Heart right ventricle (tissue), 16 donors: ENCODE measurements at regions not wholly inside any gene's neighbourhood (a gene's known extent, or its start where the extent isn't known, plus 50 kb on each side); places are given as distances from the start of the nearest gene placed in this dataset.
A peak's percentile ranks its signal among the peaks of the same experiment; 100 is the strongest.

ENCODE experiments used
- ATAC-seq, 8 donors: fragments of 200-7000 bp; cut with Tn5 transposase; one replicate each; pipeline ENCODE4 v1.9.1; 2020; ENCODE audit warnings: mild to moderate bottlenecking in 8 of 8, moderate library complexity in 8 of 8, moderate number of reproducible peaks in 1 of 8
- DNase-seq, 2 donors: peaks; one replicate each; pipeline ENCODE4 v3.0.0-alpha.2; 2020
- H3K27ac ChIP-seq, 10 donors: fragments of 200-600 bp; sonication (generic) in 2 of 10; one replicate each; pipeline versions ENCODE4 v1.5.0 to v1.8.0; 2020 to 2022; ENCODE audit warnings: mild to moderate bottlenecking in 3 of 10
- H3K27me3 ChIP-seq, 7 donors: fragments of 200-600 bp; one replicate each; pipeline ENCODE4 v1.8.0; 2021 to 2022; ENCODE audit warnings: mild to moderate bottlenecking in 2 of 7
- H3K36me3 ChIP-seq, 9 donors: fragments of 200-600 bp; sonication (generic) in 1 of 9; one replicate each; pipeline versions ENCODE4 v1.5.0 to v1.8.0; 2020 to 2022; ENCODE audit warnings: mild to moderate bottlenecking in 2 of 9
- H3K4me1 ChIP-seq, 9 donors: fragments of 200-600 bp; sonication (generic) in 1 of 9; one replicate each; pipeline versions ENCODE4 v1.5.0 to v1.8.0; 2020 to 2022; ENCODE audit warnings: mild to moderate bottlenecking in 4 of 9
- H3K4me3 ChIP-seq, 10 donors: fragments of 200-600 bp; sonication (generic) in 2 of 10; one replicate each; pipeline versions ENCODE4 v1.5.0 to v1.8.0; 2020 to 2022; ENCODE audit warnings: mild to moderate bottlenecking in 7 of 10, moderate library complexity in 2 of 10
- H3K9me3 ChIP-seq, 11 donors: fragments of 200-600 bp in 10 of 11; sonication (generic) in 2 of 11; one replicate each; pipeline versions ENCODE4 v1.5.0 to v1.8.0; 2013 to 2022; ENCODE audit warnings: mild to moderate bottlenecking in 2 of 11, control low read depth in 1 of 11, moderate library complexity in 1 of 11
- CTCF ChIP-seq, 9 donors: fragments of 200-600 bp; sonication (generic) in 2 of 9; IDR thresholded peaks; one replicate each; pipeline versions ENCODE4 v1.5.0 to v1.8.0; 2021 to 2022; ENCODE audit warnings: antibody characterized with exemption in 9 of 9, mild to moderate bottlenecking in 5 of 9, moderate library complexity in 1 of 9
- WGBS, 2 donors: extraction: QIAGEN DNeasy Blood & Tissue Kit; methylation state at CpG; one replicate each; pipeline ENCODE4 v1.1.7; 2013; ENCODE audit warnings: inconsistent platforms in 1 of 2; 5-methylcytosine and 5-hydroxymethylcytosine counted together
- intact Hi-C, 10 donors: fragments of 100-400 bp; cut with DNase I; formaldehyde crosslinking; loops; one replicate each; pipeline versions ENCODE4 v1.11.1 to v1.14.2; 2022
- donor health status: Arrhythmogenic right ventricular cardiomyopathy.
- donor health status: ischemic (EF 13 %, LVEDD 7.1; RV severe dilation, severe dysfunction).
- donor health status: healthy with polysubstance abuse.
- donor health status: DM: no; HTN: yes; CAD: no.
- donor health status: DM: no; HTN: no; CAD: no.
- donor health status: ischemic (EF 25% LVEDD 6.9; RV normal size, moderate dysfunction).
- donor health status: ischemic (EF 25% LVEDD 5.7; RV mildly dilated, moderate dysfunction).
- donor health status: healthy.
- donor health status: DM: yes; HTN: yes; CAD: no.
- donor health status: Ischemic cardiomyopathy.
- donor health status: ischemic (EF 35%, LVEDD 5.7; RV mildly dilated, moderate dysfunction).
- donor health status: nonischemic (EF 11% LVEDD 7.7; RV severe dilation, severe dysfunction).
- donor health status: DM: yes; HTN: yes; CAD: no.
- donor health status: PGD.
- donor health status: ischemic (EF 29% LVEDD 5.4; RV normal size, mild dysfunction).
- donor health status: nonischemic (EF 23%, LVEDD 6.1; RV moderate dilation, normal function).

GRCh38 chr3:71863563-71864190, 78.7 kb upstream of the PROK2 start:
- no peak for TF ChIP-seq CTCF (IDR thresholded peaks at IDR 0.05)
- Histone ChIP-seq H3K27me3 (peaks cover 0 to 35% (median 23%) of the 10 kb centered on the region in 7 donors), H3K4me3 (no peak overlapping the region), H3K4me1 (peaks cover 0 to 5% (median 0%) of the 10 kb centered on the region in 9 donors), H3K36me3 (no peaks in the 10 kb centered on the region), H3K9me3 (peaks cover 0 to 21% (median 2%) of the 10 kb centered on the region in 11 donors), H3K27ac (no peak overlapping the region)
- no peak for DNase-seq
- ATAC-seq, result no peak
- intact Hi-C loops, result no loop called here
- WGBS, 2 donors, result 70 to 78% methylated on average over 5 of the region's 5 CpGs

GRCh38 chr3:71862371-71863140, 77.6 kb upstream of the PROK2 start:
- TF ChIP-seq CTCF (IDR thresholded peaks at IDR 0.05), result no peak
- intact Hi-C loops, result no loop called here

GRCh38 chr3:71859123-71859519, 74.2 kb upstream of the PROK2 start:
- peaks cover 0 to 9% (median 0%) of the 10 kb centered on the region in 9 donors for H3K4me1 ChIP-seq
- no peak for DNase-seq
- intact Hi-C loops, result loop anchor here in 4 of 10 donors (5.0 to 10.0 kb wide), 3 partner anchors 124 to 132 kb away; partner anchors contain the start of gene EIF4E3 (in 1 of the 4)
- H3K36me3 ChIP-seq, result no peaks in the 10 kb centered on the region
- TF ChIP-seq CTCF (IDR thresholded peaks at IDR 0.05), result peak in 6 of 9 donors; percentile 18 to 58 (median 42)
- WGBS, 2 donors, result 80 to 95% methylated on average over 3 of the region's 3 CpGs
- H3K27me3 ChIP-seq, result peaks cover 0 to 22% (median 8%) of the 10 kb centered on the region in 7 donors
- H3K4me3 ChIP-seq, result no peak overlapping the region
- H3K9me3 ChIP-seq, result peaks cover 0 to 12% (median 2%) of the 10 kb centered on the region in 11 donors
- peak overlapping the region in 1 of 10 donors; percentile 75 for H3K27ac ChIP-seq
- ATAC-seq, result peak in 4 of 8 donors; percentile 61 to 71 (median 62)

More at GRCh38 chr3:71862371-71863140, 77.6 kb upstream of the PROK2 start:
- H3K4me3 ChIP-seq, result no peak overlapping the region
- peaks cover 0 to 12% (median 2%) of the 10 kb centered on the region in 11 donors for H3K9me3 ChIP-seq
- WGBS, 2 donors, result 47 to 53% methylated on average over 2 of the region's 2 CpGs
- no peak for ATAC-seq
- H3K27ac ChIP-seq, result no peak overlapping the region
- peaks cover 0 to 29% (median 23%) of the 10 kb centered on the region in 7 donors for H3K27me3 ChIP-seq
- no peak for DNase-seq
- peaks cover 0 to 9% (median 0%) of the 10 kb centered on the region in 9 donors for H3K4me1 ChIP-seq
- H3K36me3 ChIP-seq, result no peaks in the 10 kb centered on the region

- no peak for ATAC-seq
- H3K4me3 ChIP-seq, result no peak overlapping the region
- no peaks in the 10 kb centered on the region for H3K36me3 ChIP-seq
- H3K4me1 ChIP-seq, result peaks cover 0 to 9% (median 0%) of the 10 kb centered on the region in 9 donors
- no peak for DNase-seq
- H3K9me3 ChIP-seq, result peaks cover 0 to 12% (median 2%) of the 10 kb centered on the region in 11 donors
- peak overlapping the region in 1 of 10 donors; percentile 75 for H3K27ac ChIP-seq
- TF ChIP-seq CTCF (IDR thresholded peaks at IDR 0.05), result no peak
- H3K27me3 ChIP-seq, result peaks cover 0 to 19% (median 5%) of the 10 kb centered on the region in 7 donors
- intact Hi-C loops, result loop anchor here in 4 of 10 donors (5.0 to 10.0 kb wide), 3 partner anchors 124 to 131 kb away; partner anchors contain the start of gene EIF4E3 (in 1 of the 4)
- WGBS, 2 donors, result 71 to 77% methylated on average over 11 of the region's 11 CpGs
Observed at GRCh38 chr3:71858503-71859122, 73.7 kb upstream of the PROK2 start.
